Posterior vena cava (tissue), 2 donors: ENCODE measurements at regions not wholly inside any gene's neighbourhood (a gene's known extent, or its start where the extent isn't known, plus 50 kb on each side); places are given as distances from the start of the nearest gene placed in this dataset.

ENCODE experiments used
- DNase-seq: peaks from one replicate; pipeline ENCODE4 v3.0.0-alpha.2; 2020; ENCODE audit warnings: low spot score
- intact Hi-C, 2 donors: fragments of 100-400 bp; cut with DNase I; formaldehyde crosslinking; loops; one replicate each; pipeline versions ENCODE4 v1.14.1 to v1.14.2; 2022 to 2023
- donor health status: DM: yes; HTN: yes; CAD: no.
- donor health status: DM: yes; HTN: yes; CAD: no.

DNA sequence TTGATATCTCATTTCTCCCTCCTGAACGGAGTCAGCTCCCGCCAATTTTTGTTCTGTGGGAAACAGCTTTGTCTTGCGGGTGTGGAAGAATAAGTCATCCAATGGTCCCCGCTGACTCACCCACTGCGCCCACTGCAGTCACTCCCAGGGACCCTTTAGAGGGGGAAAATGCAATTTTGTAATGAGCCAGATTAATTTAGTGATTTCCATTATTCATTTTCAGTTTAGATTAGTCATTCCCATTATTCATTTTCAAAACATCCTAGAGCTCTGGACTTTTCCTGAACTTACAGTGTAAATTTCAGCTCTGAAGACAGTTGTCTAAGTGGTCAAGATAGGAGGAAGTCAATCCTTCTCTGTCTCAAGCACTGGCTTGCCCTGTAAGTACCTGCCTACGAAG is 154.9 kb upstream of the TMEM72 start:
- no peak for DNase-seq
- intact Hi-C loops, result no loop called here

DNA sequence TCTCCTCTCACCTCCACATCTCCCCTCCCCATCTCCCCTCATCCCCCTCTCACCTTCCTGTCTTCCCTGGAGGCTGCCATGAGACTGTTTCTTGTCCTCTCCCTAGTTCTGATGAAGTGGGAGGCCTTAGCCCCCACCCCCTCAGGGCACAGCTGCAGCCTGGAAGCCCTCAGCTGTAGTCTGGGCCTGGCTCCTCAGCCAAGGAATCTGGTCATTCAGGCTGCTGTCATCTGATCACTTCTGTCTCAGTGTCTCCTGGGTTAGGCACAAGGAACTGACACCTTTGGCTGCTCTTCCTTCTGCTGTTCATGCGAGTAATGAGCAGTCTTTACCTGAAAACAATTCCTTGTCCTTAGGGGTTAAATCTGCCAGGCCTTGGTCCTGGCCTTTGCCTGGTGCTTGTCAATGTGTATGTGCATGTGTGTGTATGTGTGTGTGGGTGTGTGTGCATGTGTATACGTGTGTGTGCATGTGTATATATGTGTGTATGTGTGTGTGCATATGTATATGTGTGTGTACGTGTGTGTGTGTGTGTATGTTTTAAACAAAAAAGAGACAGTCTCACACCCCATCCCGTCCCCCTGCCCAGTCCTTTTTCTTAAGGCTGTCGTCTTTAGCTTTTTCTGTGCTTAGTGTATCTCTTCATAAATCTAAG is 153.5 kb upstream of the TMEM72 start:
- no peak for DNase-seq
- intact Hi-C loops, result no loop called here

DNA sequence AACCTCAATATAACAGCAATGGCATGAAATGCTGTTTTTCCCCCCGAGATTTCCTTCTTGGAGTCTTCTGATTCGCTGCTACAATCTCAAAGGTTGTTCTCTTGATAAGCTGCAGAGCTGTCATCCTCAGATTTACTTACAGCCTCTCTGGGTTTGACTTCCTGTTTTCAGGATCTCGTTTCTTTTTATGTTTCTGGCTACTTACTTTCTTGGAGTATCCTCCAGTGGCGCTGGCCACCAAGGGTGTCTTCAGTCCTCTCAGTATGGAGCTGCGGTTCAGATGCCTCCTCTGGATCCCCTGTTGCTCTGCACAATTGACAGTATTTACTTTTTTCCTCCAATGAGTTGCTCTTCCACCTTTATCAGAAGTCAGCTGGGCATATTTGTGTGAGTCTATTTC is 152.0 kb upstream of the TMEM72 start:
- DNase-seq, result no peak
- intact Hi-C loops, result no loop called here

DNA sequence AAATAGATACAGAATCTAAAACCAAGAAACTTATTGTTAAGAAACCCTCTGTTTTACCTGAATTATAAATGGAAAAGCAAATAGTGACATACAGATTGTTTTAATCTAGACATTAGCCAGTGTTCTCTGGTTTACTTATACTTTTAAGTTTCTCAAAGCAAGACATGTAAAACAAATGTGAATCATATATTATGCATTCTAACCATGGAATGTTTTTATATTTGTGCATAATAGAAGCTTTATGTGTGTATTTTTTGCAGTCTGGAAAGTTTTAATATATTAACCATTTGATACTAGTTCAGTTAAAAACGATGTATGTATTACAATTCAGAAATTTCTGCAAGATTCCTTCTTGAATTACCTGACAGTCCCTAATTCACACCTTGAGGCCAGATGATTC is 150.6 kb upstream of the TMEM72 start:
- intact Hi-C loops, result no loop called here

DNA sequence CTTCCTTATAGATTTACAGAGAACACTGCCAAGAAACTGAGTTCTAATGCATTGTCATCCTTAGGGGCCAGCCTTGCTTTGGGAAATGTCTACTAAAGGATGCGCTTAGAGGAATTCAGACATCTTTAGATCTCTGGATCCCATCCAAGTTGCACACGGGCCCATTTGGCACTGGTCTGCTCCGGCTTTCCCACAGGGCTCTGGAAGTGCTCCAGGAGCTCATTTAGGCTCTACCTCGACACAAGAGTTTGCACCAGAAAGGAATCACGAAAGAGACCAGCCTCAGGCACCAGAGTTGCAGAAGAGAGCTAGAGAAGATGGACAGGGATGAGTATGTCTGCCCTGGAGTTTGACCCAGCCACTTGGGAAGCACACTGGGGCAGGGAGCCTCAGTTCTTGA is 150.1 kb upstream of the TMEM72 start:
- no peak for DNase-seq
- intact Hi-C loops, result no loop called here

More for the DNA sequence above, 150.6 kb upstream of the TMEM72 start:
- DNase-seq, result no peak

DNA sequence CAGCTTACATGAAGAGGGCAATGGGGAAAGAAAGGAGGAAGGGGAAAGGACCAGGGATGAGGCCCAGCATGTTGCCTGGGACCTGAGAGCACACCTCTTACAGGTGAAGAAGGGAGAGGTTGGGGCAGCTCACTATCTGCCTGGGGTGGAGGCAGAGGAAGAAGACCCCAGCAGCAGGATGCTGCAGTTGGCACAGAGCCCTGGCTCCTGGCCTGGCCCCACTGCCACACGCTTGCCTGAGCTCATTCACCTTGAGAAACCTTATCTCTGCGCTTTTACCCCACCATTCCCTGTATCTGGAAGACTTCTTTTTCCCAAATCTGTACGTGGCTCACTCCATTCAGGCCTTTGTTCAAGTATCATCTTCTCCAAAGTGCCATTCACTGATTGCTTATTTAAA is 147.8 kb upstream of the TMEM72 start:
- DNase-seq, result no peak
- intact Hi-C loops, result no loop called here

DNA sequence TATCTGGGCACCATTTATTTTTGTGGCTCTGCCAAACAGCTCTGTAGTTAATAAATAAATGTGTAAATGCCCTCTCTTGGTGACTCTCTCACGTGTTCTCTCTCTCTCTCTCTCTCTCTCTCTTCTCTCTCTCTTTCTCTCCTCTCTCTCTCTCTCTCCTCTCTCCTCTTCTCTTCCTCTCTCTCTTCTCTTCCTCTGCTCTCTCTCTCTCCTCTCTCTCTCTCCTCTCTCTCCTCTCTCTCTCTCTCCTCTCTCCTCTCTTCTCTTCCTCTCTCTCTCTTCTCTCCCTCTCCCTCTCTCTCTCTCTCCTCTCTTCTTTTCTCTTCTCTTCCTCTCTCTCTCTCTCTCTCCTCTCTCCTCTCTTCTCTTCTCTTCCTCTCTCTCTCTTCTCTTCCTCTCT is 145.8 kb upstream of the TMEM72 start:
- no peak for DNase-seq
- intact Hi-C loops, result no loop called here

DNA sequence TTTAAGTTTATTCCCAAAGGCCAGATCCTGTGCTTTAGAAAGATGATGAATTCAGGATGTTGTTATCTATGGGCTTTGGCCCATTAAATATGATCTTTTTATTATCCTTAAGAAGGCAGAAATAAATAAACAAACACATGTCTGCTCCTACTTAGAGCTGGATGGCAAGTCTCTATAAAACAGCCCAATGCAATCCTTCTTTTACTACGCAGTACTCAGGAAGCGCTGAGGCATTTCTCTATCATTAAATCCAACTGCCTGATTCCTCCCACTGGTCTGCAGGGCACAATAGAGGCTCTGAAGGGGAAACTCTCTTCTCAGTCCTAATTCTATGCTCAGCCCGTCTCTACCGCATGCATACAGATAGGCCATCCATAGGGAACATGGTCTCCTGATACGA is 144.5 kb upstream of the TMEM72 start:
- intact Hi-C loops, result no loop called here
- DNase-seq, result no peak

DNA sequence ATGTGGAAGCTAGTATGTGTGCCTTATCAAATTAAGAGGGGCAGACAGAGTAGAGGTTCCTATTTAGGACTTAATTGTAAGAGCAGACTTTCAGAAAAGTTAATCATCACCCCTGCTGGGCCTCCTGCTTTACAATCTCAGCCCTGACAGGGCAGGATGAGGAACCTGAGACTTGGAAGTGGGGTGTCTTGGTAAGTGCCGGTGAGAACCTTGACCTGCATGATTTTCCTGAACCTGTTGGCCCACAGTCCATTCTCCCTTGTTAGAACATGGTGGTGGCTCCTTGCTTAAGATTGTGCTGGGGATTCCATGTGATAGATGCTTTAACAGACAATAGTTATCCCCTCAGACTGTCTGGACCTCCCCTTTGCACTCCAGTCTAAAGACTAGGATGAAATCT is 141.7 kb upstream of the TMEM72 start:
- DNase-seq, result no peak

DNA sequence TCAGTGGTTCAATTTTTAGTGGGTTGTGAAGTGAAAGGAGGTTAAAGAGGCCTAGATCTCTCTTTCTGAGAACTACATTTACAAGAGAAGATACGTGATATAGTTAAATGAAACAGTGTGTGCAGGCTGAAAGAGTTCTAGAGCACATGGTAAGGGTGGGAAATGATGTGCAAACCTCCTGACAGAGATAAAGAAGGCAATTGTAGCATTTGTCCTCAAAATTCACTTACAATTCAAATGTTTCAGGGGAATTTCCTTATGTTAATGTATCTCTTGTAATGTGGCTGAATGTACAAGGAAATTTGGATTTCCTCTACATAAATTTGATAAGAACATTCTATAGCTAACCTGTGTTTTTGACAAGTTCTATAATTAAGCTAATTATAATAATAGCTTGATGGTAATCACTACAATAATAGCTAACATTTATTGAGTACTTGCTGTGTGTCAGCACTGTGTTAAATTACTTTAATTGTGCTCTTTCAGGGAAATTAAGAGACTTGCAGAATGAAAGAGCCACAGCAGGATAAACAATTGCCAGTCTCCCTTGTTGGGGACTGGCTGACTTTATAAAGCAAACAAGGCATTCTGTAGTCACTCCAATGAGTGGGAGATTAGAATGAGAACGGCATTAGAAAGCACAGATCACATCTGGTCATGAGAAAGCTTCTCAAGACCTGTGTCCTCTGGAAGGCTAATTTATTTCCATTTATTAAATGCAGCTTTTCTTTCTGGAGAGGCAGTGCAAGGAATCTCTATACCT is 139.7 kb upstream of the TMEM72 start:
- no peak for DNase-seq
- intact Hi-C loops, result no loop called here

More for the DNA sequence above, 141.7 kb upstream of the TMEM72 start:
- intact Hi-C loops, result no loop called here

DNA sequence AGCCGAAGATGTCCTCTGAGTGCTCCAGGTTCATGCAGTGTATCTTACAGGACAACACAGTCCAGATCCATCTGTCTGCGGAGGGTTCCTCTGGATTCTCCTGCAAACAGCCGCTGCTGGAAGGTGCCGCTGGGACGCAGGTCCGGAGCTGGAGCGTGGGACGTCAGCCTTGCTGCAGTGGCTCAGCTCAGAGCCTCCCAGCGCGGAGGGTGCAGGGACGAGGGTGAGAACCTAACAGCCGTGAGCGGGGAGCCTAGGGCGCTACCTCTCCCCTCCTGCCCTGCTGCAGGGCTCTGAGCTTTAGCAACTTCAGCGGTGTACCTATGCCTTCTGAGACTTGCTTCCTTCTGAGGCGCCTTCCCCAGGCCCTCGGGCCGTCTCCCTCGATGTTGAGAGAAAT is 137.6 kb upstream of the TMEM72 start:
- DNase-seq, result no peak
- intact Hi-C loops, result no loop called here

DNA sequence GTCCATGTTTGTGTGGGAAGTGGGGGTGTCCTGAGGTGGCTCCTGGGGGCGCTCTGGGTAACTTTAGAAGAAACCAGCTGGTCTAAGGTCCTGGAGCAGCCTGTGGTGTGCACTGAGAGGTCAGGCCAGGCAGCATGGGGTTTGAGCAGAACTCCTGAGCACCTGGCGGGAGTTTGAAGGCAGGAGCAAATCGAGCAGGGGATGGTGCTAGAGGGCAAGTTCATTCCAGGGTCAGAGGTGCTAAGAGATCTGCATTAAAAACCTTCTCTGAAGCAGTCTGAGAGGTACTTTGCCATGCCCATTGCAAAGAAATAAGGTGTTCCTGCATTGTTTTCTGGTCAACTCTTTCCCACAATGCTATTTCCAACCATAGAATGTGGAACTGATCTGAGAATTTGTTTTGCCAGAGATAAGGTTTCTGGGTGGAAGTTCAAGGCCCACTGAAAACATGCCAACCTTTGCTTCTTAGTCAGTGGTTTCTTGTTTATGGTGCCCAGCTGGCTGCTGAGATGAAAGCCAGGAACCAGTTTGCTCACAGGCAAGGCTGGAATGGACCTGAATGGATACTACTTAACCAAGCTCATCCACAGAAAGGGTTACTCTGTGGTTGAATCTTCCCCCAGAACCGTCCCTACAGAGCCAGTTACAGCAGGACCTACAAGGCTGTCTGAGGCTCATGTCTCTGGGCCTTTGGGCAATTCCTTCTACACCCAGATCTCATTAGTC is 136.3 kb upstream of the TMEM72 start:
- intact Hi-C loops, result no loop called here
- DNase-seq, result no peak

DNA sequence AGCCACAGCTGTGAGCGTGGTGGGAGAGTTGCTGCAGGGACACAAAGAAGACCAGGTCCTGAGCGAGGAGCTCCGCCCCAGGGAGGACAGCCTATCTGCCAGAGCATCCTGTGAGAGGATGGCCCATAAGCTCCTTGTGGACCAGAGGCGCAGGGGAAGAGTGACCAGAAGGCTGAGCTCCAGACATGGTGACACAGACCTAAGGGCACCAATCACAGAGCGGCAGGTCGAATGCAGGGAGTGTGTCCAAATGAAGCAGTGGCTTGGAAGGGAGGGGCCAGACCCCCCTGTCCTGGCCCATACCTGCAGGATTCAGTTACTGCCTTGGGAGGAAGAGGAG is 135.8 kb upstream of the TMEM72 start:
- intact Hi-C loops, result no loop called here
- no peak for DNase-seq

DNA sequence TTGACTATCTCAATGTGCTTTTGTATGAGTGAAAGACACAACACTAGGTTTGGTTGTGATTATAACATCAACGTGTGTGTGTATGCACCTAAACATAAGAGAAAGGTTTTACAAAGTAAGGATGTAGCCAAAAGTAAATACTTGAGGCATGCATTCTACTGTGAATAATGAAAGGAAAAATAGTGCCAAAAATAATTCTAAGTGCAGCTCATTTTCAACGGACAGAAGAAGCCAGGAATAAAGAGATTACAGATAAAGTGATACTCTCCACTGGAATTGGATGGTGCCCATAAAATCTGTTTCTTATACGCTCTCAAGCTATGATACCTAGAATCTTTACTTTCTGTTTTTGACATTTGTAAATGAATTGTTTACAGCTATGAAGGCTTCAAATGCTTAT is 135.0 kb upstream of the TMEM72 start:
- intact Hi-C loops, result no loop called here
- DNase-seq, result no peak

DNA sequence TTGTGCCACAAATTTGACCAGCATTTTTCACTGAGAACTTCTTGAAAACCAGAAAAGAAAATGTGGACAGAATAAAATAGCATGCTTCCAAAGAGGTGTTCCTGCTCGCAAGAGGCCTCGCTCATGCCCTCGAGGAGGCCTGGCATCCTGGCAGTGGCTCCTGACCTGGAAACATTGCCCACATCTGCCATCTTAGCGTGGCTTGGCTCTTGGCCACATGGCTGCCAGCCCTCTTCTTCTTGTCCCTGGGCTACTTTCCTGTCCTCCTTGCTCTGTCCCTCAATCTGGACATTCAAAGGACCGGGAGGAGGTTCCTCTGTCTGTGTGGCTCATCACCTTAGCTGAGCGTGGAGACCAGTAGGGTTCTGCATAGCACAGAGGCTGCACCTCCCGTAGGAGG is 131.6 kb upstream of the TMEM72 start:
- no peak for DNase-seq
- intact Hi-C loops, result no loop called here

DNA sequence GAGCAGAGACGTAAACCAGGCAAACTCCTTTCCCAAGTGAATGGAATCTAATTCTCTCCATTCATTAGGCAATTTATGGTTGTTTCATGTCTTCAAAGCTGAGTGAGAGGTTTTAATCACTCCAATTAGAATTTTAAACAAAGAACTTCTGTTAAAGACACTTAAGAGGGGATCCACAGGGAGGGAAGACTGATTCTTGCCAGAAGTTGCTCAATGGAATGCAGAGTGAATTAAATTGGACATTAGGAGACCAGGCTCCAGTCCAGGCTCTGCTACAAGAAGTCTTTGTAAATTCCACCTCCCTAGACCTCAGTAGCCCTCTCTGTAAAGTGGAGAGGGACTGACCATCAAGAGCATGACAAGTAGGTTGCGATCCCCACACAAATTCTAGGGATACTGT is 130.7 kb upstream of the TMEM72 start:
- no peak for DNase-seq
- intact Hi-C loops, result no loop called here

DNA sequence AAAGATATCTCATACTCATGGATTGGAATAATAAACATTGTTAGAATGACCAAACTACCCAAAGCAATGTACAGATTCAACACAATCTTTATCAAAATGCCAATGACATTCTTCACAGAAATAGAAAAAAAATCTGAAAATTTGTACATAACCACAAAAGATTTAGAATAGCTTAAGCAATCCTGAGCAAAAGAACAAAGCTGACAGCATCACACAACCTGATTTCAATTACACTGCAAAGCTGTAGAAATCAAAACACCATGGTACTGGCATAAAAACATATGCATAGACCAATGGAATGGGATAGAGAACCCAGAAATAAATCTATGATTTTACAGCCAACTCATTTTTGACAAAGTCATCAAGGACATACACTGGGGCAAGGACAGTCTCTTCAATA is 130.0 kb upstream of the TMEM72 start:
- no peak for DNase-seq
- intact Hi-C loops, result no loop called here

DNA sequence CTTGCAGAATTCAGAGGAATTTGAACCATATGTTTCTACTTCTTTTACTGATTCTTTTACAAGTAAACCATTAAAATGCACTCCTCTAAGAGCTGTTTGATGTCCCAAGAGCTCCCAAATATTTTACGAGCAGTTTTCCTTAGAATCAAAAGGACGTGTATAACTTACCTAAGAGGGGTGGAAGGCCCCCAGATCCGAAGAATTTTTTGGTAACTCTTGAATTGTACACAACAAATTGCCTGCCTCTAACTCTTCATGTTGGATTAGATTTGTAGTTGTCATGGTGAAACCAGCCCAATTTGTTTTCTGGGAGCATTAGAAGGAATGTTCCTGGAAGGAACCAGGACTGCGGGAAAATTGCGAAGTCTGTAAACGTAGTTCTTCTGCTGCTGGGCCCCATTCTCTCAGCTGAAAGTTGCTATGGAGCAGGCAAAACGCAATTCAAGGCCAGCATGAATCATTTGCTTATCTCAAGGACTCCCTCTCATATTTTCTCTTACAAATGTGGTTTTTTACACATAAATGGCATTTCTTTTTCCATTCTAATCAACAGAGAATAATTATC is 124.8 kb upstream of the TMEM72 start:
- no peak for DNase-seq
- intact Hi-C loops, result no loop called here

DNA sequence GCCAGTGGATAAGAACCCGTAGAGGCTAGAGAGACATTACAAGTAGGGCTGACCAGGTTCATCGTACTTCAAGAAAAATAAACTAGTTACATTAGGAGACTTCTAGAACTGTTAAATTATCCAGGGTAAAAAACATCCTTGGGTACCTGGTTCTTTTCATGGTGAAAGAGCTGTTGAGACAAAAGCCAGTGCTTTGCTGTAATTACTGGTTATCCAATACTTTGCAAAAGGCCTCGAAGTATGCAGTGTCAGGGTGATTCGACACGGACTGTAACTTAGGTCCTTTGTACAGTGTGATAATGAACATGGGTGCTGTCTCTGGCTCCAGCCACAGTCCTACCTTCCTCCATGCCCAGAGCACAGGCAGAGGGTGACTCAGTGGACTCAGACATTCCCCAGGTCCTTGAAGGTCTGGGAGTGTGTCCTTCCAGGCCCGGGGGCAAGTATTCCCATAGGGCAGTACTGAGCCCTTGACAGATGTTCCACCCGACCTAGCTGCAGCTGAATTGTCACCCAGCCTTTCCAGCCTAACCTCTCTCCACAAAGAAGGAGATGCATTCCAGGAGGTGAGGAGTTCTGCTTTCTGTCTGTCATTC is 123.6 kb upstream of the TMEM72 start:
- intact Hi-C loops, result no loop called here
- DNase-seq, result no peak
